SK-N-SH (cell line): ENCODE measurements at regions not wholly inside any gene's neighbourhood (a gene's known extent, or its start where the extent isn't known, plus 50 kb on each side); places are given as distances from the start of the nearest gene placed in this dataset.

ENCODE experiments used
- EZH2phosphoT487 ChIP-seq: fragments of 200-600 bp; sonication (generic); IDR thresholded peaks from 2 replicates; pipeline ENCODE4 v1.6.1; 2017; ENCODE audit warnings: low read depth, mixed run types, mild to moderate bottlenecking, antibody characterized with exemption, moderate library complexity, borderline replicate concordance
- TAF1 ChIP-seq: IDR thresholded peaks from 2 replicates; pipeline ENCODE4 v1.6.1; 2012; ENCODE audit warnings: low read depth, mild to moderate bottlenecking, low read length, moderate library complexity, borderline replicate concordance
- TF ChIP-seq, protein P1 (sequence below): fragments of 200-600 bp; sonication (generic); IDR thresholded peaks from 2 replicates; pipeline ENCODE4 v1.6.1; 2017; ENCODE audit warnings: antibody characterized with exemption, mild to moderate bottlenecking, moderate library complexity

GRCh38 chr2:19607931-19608771 lies 249.7 kb upstream of the OSR1 start:
- TF ChIP-seq EZH2phosphoT487 (no peak), TAF1 (no peak)
- TF ChIP-seq, protein P1, sequence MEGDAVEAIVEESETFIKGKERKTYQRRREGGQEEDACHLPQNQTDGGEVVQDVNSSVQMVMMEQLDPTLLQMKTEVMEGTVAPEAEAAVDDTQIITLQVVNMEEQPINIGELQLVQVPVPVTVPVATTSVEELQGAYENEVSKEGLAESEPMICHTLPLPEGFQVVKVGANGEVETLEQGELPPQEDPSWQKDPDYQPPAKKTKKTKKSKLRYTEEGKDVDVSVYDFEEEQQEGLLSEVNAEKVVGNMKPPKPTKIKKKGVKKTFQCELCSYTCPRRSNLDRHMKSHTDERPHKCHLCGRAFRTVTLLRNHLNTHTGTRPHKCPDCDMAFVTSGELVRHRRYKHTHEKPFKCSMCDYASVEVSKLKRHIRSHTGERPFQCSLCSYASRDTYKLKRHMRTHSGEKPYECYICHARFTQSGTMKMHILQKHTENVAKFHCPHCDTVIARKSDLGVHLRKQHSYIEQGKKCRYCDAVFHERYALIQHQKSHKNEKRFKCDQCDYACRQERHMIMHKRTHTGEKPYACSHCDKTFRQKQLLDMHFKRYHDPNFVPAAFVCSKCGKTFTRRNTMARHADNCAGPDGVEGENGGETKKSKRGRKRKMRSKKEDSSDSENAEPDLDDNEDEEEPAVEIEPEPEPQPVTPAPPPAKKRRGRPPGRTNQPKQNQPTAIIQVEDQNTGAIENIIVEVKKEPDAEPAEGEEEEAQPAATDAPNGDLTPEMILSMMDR: no peak
